ENCODE measurements at regions not wholly inside any gene's neighbourhood (a gene's known extent, or its start where the extent isn't known, plus 50 kb on each side); places are given as distances from the start of the nearest gene placed in this dataset.

DNA sequence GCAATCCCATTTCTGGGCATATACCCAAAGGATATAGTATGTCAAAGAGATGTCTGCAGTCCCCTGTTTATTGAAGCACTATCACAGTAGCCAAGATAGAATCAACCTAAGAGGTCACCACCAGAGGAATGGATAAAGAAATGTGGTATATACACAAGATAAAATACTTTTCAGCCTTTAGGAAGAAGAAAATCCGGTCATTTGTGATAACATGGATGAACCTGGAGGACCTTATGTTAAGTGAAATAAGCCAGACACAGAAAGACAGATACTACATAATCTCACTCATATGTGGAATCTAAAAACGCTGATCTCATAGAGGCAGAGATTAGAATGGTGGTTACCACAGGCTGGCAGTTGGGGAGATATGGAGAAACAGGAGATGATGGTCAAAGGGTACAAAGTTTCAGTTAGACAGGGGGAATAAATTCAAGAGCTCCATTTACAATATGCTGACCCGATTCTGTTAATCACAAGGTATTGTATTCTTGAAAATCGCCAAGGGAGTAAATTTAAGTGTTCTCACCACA, 195.8 kb downstream of the MTHFS start:
- no peaks in the 10 kb centered on the region for H3K9me3 ChIP-seq (replicated peaks in 1 of 3)
- H3K27ac ChIP-seq: no peak overlapping the region
- DNase-seq: no peak
- no peaks in the 10 kb centered on the region for H3K4me1 ChIP-seq (replicated peaks in 1 of 2)
- intact Hi-C loops (cut with DNase I): no loop called here
- no peak overlapping the region for H3K4me3 ChIP-seq
- no peaks in the 10 kb centered on the region for H3K27me3 ChIP-seq
- no peaks in the 10 kb centered on the region for H3K36me3 ChIP-seq (replicated peaks in 1 of 2)
- TF ChIP-seq, protein P1, sequence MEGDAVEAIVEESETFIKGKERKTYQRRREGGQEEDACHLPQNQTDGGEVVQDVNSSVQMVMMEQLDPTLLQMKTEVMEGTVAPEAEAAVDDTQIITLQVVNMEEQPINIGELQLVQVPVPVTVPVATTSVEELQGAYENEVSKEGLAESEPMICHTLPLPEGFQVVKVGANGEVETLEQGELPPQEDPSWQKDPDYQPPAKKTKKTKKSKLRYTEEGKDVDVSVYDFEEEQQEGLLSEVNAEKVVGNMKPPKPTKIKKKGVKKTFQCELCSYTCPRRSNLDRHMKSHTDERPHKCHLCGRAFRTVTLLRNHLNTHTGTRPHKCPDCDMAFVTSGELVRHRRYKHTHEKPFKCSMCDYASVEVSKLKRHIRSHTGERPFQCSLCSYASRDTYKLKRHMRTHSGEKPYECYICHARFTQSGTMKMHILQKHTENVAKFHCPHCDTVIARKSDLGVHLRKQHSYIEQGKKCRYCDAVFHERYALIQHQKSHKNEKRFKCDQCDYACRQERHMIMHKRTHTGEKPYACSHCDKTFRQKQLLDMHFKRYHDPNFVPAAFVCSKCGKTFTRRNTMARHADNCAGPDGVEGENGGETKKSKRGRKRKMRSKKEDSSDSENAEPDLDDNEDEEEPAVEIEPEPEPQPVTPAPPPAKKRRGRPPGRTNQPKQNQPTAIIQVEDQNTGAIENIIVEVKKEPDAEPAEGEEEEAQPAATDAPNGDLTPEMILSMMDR (IDR thresholded peaks at IDR 0.05): no peak
- no peak for TF ChIP-seq POLR2A (IDR thresholded peaks at IDR 0.05)
- 69 to 75% (median 73%) methylated on average over 4 of the region's 4 CpGs for WGBS, 4 donors

DNA sequence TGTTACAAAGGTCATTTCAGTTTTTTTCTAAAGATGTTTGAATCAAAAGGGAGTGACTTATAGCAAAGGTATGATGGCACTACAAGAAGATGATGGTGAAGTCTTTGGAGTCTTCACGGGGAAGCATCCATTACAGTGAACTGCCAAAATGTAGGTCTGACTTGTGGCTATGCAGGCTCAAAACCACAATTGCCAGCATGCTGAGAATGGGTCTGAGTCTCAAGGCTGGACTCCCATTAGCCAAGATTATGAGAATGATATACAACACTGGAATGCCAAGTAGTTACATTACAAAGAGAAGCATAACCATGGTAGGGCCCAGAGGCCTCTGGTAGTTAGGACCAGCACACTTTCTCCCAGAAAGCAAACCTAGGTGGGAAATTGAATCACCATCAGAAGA, 194.2 kb downstream of the MTHFS start:
- WGBS, 4 donors: 85 to 96% (median 93%) methylated on average over 1 of the region's 1 CpG

DNA sequence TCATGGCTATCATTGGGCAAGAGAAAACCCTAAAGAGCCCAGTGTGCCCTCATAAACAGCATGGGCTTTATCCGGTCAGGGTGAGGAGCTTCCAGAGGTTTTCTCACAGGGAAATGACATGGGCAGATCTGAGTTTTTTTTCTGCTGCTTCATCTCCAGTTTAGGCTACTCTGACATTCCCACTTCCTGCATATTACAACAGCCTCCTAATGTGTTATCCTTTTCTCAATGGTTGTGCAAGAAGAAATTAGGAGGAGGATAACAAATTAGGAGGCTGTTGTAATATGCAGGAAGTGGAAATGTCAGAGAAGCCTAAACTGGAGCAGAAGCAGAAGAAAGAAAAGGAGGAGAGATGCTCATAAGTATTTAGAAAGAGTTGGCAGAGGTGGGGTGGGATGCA, 175.6 kb downstream of the MTHFS start:
- Histone ChIP-seq H3K27ac (no peak overlapping the region), H3K36me3 (replicated peaks in 1 of 2) (no peaks in the 10 kb centered on the region), H3K4me3 (no peak overlapping the region), H3K4me1 (replicated peaks in 1 of 2) (no peaks in the 10 kb centered on the region), H3K27me3 (no peaks in the 10 kb centered on the region), H3K9me3 (replicated peaks in 1 of 3) (no peaks in the 10 kb centered on the region)
- intact Hi-C loops (cut with DNase I): no loop called here
- WGBS, 4 donors: 78 to 88% (median 84%) methylated on average over 1 of the region's 1 CpG
- TF ChIP-seq, protein P1 (IDR thresholded peaks at IDR 0.05): no peak
- no peak for TF ChIP-seq POLR2A (IDR thresholded peaks at IDR 0.05)
- DNase-seq: no peak

More for the DNA sequence above, 194.2 kb downstream of the MTHFS start:
- no peaks in the 10 kb centered on the region for H3K9me3 ChIP-seq (replicated peaks in 1 of 3)
- TF ChIP-seq, protein P1 (IDR thresholded peaks at IDR 0.05): no peak
- no peak for TF ChIP-seq POLR2A (IDR thresholded peaks at IDR 0.05)
- no peaks in the 10 kb centered on the region for H3K4me1 ChIP-seq (replicated peaks in 1 of 2)
- H3K27ac ChIP-seq: no peak overlapping the region
- intact Hi-C loops (cut with DNase I): no loop called here
- DNase-seq: no peak
- no peaks in the 10 kb centered on the region for H3K36me3 ChIP-seq (replicated peaks in 1 of 2)
- H3K4me3 ChIP-seq: no peak overlapping the region
- H3K27me3 ChIP-seq: no peaks in the 10 kb centered on the region

DNA sequence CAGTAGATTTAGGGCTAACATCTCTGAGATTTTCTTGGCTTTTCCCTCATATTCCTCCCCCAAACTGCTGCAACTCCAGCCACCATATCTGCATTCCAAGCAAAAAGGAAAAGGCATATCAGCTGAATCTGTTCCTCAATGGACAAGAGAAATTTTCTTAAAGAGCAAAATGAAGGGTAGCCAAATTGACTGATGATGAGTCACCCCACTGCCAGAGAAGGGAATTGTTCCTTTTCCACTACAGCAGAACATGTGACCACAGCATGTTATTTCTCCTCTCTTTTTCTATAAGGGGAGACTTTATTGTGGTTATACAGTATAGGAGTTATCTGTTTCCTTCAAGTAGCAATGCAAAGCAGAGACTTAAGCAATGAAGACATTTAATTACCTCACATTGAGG, 172.5 kb downstream of the MTHFS start:
- no peaks in the 10 kb centered on the region for H3K9me3 ChIP-seq (replicated peaks in 1 of 3)
- intact Hi-C loops (cut with DNase I): no loop called here
- DNase-seq: no peak

More for the DNA sequence above, 172.5 kb downstream of the MTHFS start:
- H3K4me3 ChIP-seq: no peak overlapping the region
- H3K27ac ChIP-seq: no peak overlapping the region
- H3K36me3 ChIP-seq (replicated peaks in 1 of 2): no peaks in the 10 kb centered on the region
- TF ChIP-seq, protein P1 (IDR thresholded peaks at IDR 0.05): no peak
- TF ChIP-seq POLR2A (IDR thresholded peaks at IDR 0.05): no peak
- H3K27me3 ChIP-seq: peaks cover 6% of the 10 kb centered on the region
- no peaks in the 10 kb centered on the region for H3K4me1 ChIP-seq (replicated peaks in 1 of 2)
